NCI-H226 (cell line): ENCODE measurements at regions not wholly inside any gene's neighbourhood (a gene's known extent, or its start where the extent isn't known, plus 50 kb on each side); places are given as distances from the start of the nearest gene placed in this dataset.

ENCODE experiments used
- DNase-seq: peaks from one replicate; pipeline ENCODE4 v3.0.0-alpha.2; 2015

- DNase-seq: peak; percentile 66
Observed at GRCh38 chr4:183563874-183564273, 59.0 kb downstream of the ING2 start.

- no peak for DNase-seq
Observed at GRCh38 chr4:183571350-183571941, 66.6 kb downstream of the ING2 start.

GRCh38 chr4:183576701-183577404 lies 72.0 kb downstream of the ING2 start:
- DNase-seq: no peak

GRCh38 chr4:183580370-183580769 lies 75.5 kb downstream of the ING2 start:
- DNase-seq: no peak

GRCh38 chr4:183580849-183581248 lies 76.0 kb downstream of the ING2 start:
- DNase-seq: no peak

GRCh38 chr4:183586824-183587223 lies 72.2 kb downstream of the RWDD4 start:
- DNase-seq: no peak

GRCh38 chr4:183588169-183588675 lies 70.8 kb downstream of the RWDD4 start:
- no peak for DNase-seq

- no peak for DNase-seq
Observed at GRCh38 chr4:183588691-183589090, 70.3 kb downstream of the RWDD4 start.

GRCh38 chr4:183589461-183590099 lies 69.4 kb downstream of the RWDD4 start:
- no peak for DNase-seq
